ENCODE measurements at regions not wholly inside any gene's neighbourhood (a gene's known extent, or its start where the extent isn't known, plus 50 kb on each side); places are given as distances from the start of the nearest gene placed in this dataset.
A peak's percentile ranks its signal among the peaks of the same experiment; 100 is the strongest.

DNA sequence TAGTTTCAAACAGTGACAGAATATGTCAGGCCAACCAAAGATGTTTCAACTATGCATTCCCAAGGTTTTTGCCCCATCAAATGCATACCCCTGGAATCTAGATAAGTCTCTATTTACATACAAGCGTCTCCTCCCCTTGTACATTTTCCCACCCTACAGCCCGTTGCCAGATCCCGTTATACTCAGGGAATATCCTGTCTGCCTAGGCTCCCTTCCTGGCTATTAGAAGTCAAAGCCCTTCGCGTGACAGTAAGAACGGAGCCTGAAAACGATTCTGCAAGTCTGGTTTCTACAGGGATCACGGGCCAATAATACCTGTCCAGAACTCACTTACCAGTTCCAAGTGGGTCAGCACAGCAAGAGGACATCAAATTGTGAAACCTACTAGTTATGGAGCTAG lies 134.8 kb downstream of the LACC1 start:
- intact Hi-C loops (cut with DNase I, micrococcal nuclease), result no loop called here
- ATAC-seq (no peak), DNase-seq (no peak)

- ATAC-seq, result no peak
- intact Hi-C loops (cut with DNase I, micrococcal nuclease), result no loop called here
- DNase-seq, result no peak
These were observed 135.4 kb downstream of the LACC1 start for GRCh38 chr13:44015118-44015517.

DNA sequence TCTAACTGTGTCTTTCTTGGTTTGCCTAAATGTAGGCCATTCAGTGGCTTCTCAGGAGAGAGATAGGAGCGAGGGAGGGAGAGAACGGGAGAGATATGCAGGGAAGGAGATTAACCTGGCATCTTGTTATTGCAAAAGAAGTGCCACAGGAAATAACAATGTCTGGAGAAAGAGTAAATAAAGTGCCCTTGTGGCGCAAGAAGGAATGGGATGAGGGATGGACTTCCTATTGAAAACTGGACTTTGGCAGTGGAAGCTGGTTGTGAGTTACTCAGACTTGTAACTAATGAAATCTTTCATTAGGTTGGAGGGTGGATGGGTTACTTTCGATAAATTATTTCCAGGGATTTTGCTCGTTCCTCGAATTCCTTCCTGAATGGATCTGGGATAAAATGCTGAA lies 136.1 kb downstream of the LACC1 start:
- DNase-seq, result no peak
- intact Hi-C loops (cut with DNase I, micrococcal nuclease), result no loop called here
- ATAC-seq, result no peak

DNA sequence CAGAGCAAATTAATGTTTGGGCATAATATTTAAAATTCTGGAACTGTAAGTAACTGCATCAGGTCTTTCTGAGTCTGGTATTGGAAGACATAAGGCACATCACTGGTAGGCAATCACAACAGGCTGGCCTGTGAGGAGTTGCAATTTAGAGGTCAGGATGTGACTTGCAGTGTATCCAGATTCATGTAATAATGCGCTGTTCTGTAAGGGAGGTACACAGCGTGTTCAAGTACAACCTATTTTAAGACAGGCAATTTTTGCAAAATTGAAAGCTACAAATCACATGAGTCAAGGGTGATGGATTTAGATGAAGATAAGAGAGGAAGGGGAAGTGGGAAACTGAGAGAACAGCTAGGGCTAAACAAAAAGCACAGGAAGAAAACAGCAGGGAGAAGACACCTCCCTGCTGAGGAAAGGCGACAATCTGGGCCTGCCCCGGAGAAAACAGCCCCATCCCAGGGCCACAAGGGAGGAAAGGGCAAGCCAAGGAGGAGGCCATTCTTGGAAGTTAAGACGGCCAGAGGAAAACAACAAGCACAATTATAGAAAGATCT lies 138.1 kb downstream of the LACC1 start:
- ATAC-seq (no peak), DNase-seq (no peak)
- intact Hi-C loops (cut with DNase I, micrococcal nuclease), result no loop called here

- DNase-seq (no peak), ATAC-seq (no peak)
- intact Hi-C loops (cut with DNase I, micrococcal nuclease), result no loop called here
These were observed 139.9 kb downstream of the LACC1 start for GRCh38 chr13:44019651-44020050.

- intact Hi-C loops (cut with DNase I, micrococcal nuclease), result no loop called here
- ATAC-seq (no peak), DNase-seq (no peak)
These were observed 141.7 kb downstream of the LACC1 start for GRCh38 chr13:44021422-44021821.

DNA sequence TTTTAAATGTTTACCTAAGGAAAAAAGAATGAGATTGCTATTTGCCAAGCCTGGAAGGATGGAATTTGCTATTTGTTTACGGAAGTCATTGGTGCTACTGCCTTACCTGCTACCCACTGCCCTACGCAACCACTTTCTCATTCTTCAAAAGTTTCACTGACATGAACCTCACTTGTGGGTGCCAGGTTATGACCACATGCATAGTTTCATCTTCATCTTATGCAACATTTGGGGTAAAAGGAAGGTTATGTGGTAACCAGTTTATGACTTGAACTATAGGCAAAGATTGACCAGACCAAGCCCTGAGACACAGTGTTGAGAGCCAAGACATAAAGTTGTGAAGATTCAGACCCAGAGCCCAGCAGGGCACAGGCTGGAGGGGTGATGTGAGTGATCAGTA lies 142.5 kb downstream of the LACC1 start:
- ATAC-seq, result no peak
- DNase-seq, result no peak
- intact Hi-C loops (cut with DNase I, micrococcal nuclease), result no loop called here

DNA sequence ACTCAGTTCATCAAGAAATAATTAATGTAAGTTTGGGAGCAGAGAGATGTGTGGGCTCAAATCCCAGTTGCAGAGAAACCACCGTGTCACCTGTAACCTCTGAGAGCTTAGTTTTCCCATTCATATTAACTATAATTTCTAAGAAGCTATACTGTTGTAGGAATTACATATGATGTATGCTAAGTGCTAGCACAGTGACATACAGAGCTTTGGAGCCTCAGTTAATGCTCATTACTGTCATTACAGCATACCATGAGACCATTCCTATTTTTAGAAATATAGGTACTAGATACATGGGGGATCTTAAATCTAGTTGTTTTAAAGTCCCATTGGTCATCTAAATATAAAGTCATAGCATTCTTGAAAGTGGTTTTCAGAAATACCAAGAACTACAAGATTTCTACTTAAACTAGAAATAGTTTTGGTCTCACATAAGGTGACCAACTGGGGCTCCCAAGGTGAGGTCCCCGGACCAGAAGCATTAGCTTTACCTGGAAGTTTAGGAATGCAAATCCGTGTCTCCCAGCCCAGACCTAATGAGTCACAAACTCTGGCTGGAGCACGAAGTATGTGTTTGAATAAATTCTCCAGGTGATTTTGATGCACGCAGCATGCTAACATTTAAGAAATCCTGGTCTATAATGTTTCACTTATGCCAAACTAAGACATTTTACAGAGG lies 144.6 kb downstream of the LACC1 start:
- ATAC-seq, result no peak
- no peak for DNase-seq
- intact Hi-C loops (cut with DNase I, micrococcal nuclease), result no loop called here

DNA sequence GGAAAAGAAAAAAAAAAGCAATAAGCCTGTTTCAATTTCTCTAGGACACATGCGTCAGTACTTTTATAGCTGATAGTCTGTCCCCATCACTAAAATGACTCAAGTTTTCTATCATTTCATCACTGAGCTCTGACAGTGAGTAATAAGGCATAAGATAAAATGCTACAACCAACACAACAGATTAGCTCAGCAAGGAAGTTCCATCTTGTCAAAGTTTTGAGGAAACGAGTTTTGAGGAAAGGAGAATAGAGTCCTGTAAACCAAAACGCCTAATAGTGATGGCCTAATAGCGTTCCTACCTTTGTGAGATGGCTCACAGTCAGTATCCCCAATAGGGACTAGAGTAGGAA lies 145.1 kb downstream of the LACC1 start:
- ATAC-seq, result no peak
- intact Hi-C loops (cut with DNase I, micrococcal nuclease), result no loop called here

DNA sequence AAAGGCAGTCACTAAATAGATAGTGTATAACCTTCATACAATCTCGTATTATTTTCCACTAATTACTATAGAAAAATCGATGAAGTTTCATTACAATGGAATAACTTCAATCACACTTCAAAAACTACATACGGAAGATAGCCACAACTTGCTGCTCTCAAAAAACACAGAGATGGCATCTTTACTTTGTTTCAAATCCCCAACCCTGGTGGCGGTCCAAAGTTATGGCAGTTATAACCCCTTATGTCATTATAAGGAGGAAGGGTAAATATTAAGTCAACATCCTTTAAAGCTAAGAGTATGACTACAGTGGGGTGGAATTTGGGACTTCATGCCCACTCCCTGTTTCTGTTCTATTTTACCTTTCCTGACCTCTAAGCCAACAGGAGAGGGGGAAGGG lies 146.5 kb downstream of the LACC1 start:
- ATAC-seq (no peak), DNase-seq (no peak)
- intact Hi-C loops (cut with DNase I, micrococcal nuclease), result no loop called here

More for the DNA sequence above, 145.1 kb downstream of the LACC1 start:
- no peak for DNase-seq

GRCh38 chr13:44028734-44029133 lies 149.0 kb downstream of the LACC1 start:
- intact Hi-C loops (cut with DNase I, micrococcal nuclease), result no loop called here
- DNase-seq (no peak), ATAC-seq (no peak)

- DNase-seq, result no peak
- no peak for ATAC-seq
- intact Hi-C loops (cut with DNase I, micrococcal nuclease), result no loop called here
These were observed 150.9 kb downstream of the LACC1 start for GRCh38 chr13:44030615-44031014.

DNA sequence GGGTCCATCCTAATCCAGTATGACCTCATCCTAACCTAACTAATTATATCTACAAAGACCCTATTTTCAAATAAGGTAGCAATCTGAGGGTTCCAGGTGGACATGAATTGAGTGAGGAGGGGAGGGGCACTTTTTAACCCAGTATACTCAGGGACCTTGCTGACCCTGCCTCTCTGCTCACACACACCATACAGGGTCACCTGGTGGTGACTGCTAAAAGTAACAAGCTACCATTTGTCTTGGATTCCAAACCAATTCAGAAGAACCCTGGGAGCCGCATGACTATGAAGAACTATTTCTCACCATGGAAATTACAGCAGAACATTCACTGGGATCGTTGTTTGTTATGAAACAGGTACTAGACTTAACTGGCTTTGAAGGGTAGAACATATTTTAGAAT lies 151.9 kb downstream of the LACC1 start:
- intact Hi-C loops (cut with DNase I, micrococcal nuclease), result no loop called here
- ATAC-seq, result no peak
- no peak for DNase-seq

DNA sequence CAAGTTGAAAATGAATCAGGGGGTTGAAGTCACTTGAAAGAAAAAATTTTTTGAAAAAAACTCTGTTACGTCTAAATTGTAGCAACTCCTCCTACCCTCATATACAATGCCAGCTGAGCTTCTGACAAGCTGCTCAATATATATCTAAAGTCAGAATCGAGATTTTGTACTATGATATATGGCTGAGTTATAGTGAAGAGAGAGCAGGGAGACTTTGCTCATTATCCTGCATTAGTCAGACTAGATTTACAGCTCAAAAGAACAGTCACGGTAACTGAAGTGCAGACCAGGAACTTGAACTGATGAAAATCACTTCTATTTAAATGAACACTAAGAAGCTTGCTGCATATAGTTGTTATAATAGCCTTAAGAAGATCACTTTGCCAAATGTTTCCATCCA lies 153.1 kb downstream of the LACC1 start:
- DNase-seq (no peak), ATAC-seq (peak; percentile 84)
- intact Hi-C loops (cut with DNase I, micrococcal nuclease), result no loop called here

- intact Hi-C loops (cut with DNase I, micrococcal nuclease), result no loop called here
- DNase-seq, result no peak
- no peak for ATAC-seq
These were observed 155.7 kb downstream of the LACC1 start for GRCh38 chr13:44035400-44035799.

DNA sequence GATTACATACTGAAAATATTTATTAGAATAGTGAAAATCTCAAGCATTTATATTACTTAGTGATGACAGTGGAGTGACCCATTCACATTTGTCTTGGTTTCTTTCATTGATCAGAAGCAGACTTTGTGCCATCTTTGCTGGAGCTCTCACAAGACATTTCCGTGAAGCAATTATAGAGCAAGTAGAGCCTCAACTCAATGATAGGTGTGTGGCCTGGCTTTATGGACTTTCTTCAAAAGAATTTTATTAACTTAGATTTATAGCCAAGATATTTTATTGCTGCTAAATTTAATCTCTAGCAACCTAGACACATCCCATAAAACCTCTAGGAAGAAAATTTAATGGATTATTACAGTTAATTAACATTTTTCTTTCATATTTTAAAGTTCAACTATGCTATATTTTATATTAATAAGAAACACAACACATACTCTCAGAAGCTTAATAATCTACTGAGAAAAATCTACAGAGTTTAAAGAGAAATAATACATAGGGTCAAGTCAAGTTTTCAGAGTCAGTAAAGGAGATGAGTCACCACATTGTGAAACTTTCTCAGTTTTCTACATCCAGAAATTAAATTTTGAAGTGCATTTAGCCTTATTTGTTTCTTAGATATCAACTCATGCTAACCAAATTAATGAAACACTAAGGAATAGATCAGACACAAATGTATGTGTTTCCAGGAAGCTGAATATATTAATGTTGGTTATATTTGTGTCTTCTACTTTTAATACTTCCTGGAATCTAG lies 160.5 kb downstream of the LACC1 start:
- intact Hi-C loops (cut with DNase I, micrococcal nuclease), result loop anchor here in 1 of 2 donors (10.0 kb wide), 1 partner anchor 135 kb away; no protein-coding TSS in a partner anchor

GRCh38 chr13:44040818-44041100 lies 161.1 kb downstream of the LACC1 start:
- ATAC-seq, result peak; percentile 37
- DNase-seq, result no peak
- intact Hi-C loops (cut with DNase I, micrococcal nuclease), result loop anchor here in 1 of 2 donors (10.0 kb wide), 1 partner anchor 136 kb away; no protein-coding TSS in a partner anchor

More for the DNA sequence above, 160.5 kb downstream of the LACC1 start:
- ATAC-seq (peak; percentile 98), DNase-seq (no peak)

GRCh38 chr13:44044547-44045179 lies 165.0 kb downstream of the LACC1 start:
- ATAC-seq (no peak), DNase-seq (no peak)
- intact Hi-C loops (cut with DNase I, micrococcal nuclease), result loop anchor here in 1 of 2 donors (10.0 kb wide), 1 partner anchor 140 kb away; no protein-coding TSS in a partner anchor

GRCh38 chr13:44045180-44045562 lies 165.5 kb downstream of the LACC1 start:
- intact Hi-C loops (cut with DNase I, micrococcal nuclease), result loop anchor here in 1 of 2 donors (10.0 kb wide), 1 partner anchor 140 kb away; no protein-coding TSS in a partner anchor
- DNase-seq (no peak), ATAC-seq (no peak)

- ATAC-seq, result no peak
- intact Hi-C loops (cut with DNase I, micrococcal nuclease), result loop anchor here in 1 of 2 donors (10.0 kb wide), 1 partner anchor 142 kb away; no protein-coding TSS in a partner anchor
These were observed 166.7 kb downstream of the LACC1 start for GRCh38 chr13:44046428-44046827.

More at GRCh38 chr13:44046428-44046827, 166.7 kb downstream of the LACC1 start:
- DNase-seq, result no peak
